Body of pancreas (tissue), 4 donors: ENCODE measurements at regions not wholly inside any gene's neighbourhood (a gene's known extent, or its start where the extent isn't known, plus 50 kb on each side); places are given as distances from the start of the nearest gene placed in this dataset.

Experiments used
- ATAC-seq: fragments of 150-250 bp; one replicate; pipeline ENCODE4 v1.9.1; 2016
- DNase-seq, 4 donors: peaks; one replicate each; pipeline ENCODE4 v3.0.0-alpha.2; 2019
- H3K27ac ChIP-seq, 4 donors: fragments of 200-600 bp; sonication (generic); 1 replicate in 3 of 4; 2 replicates in 1 of 4; pipeline versions ENCODE4 v1.5.1 to v1.6.1; 2016 to 2019; ENCODE audit warnings: mild to moderate bottlenecking in 1 of 4, mixed read lengths in 1 of 4, moderate library complexity in 1 of 4
- H3K27me3 ChIP-seq, 2 donors: fragments of 200-600 bp; sonication (generic); one replicate each; pipeline ENCODE4 v1.6.0; 2016; ENCODE audit warnings: mild to moderate bottlenecking in 1 of 2
- H3K36me3 ChIP-seq, 2 donors: fragments of 200-600 bp; sonication (generic); replicated peaks in 1 of 2; 2 replicates each; pipeline ENCODE4 v1.5.1; 2016; ENCODE audit warnings: low read depth in 2 of 2; ENCODE audit not compliant: insufficient read depth in 1 of 2
- H3K4me1 ChIP-seq: fragments of 200-600 bp; sonication (generic); one replicate; pipeline ENCODE4 v1.6.0; 2016
- H3K4me3 ChIP-seq, 2 donors: fragments of 200-600 bp; sonication (generic); 1 replicate in 1 of 2; 2 replicates in 1 of 2; pipeline ENCODE4 v1.5.1; 2016 to 2019
- H3K9me3 ChIP-seq, 3 donors: fragments of 200-600 bp; sonication (generic); 1 replicate in 2 of 3; 2 replicates in 1 of 3; pipeline ENCODE4 v1.5.1; 2016
- POLR2A ChIP-seq, 3 donors: fragments of 450-650 bp; IDR thresholded peaks; one replicate each; pipeline ENCODE4 v1.6.1; 2016; ENCODE audit warnings: antibody characterized with exemption in 3 of 3, mild to moderate bottlenecking in 2 of 3
- WGBS, 2 donors: methylation state at CpG; one replicate each; pipeline ENCODE4 v1.1.5; 2017; 5-methylcytosine and 5-hydroxymethylcytosine counted together
- intact Hi-C: fragments of 100-400 bp; cut with DNase I; formaldehyde crosslinking; loops from one replicate; pipeline ENCODE4 v1.15.1; 2023
- TF ChIP-seq, protein P1 (sequence below), 7 experiments: fragments of 450-650 bp in 4 of 7; fragments of 200-600 bp in 3 of 7; sonication (generic) in 3 of 7; IDR thresholded peaks; one replicate each; pipeline ENCODE4 v1.5.1; 2016 to 2019; ENCODE audit warnings: antibody characterized with exemption in 7 of 7

DNA sequence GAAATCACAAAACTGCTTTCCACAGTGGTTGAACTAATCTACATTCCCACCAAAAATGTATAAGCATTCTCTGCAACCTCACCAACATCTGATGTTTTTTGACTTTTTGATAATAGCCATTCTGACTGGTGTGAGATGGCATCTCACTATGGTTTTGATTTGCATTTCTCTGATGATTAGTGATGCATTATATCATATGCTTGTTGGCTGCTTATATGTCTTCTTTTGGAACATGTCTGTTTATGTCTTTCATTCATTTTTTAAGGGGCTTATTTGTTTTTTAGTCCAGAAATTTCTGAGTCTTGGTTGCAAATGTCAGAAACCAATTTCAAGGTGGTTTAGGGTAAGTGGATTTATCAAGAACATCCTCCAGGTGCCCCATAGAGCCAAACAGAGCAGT is 484.8 kb upstream of the TSHZ3 start:
- TF ChIP-seq POLR2A (IDR thresholded peaks at IDR 0.05), result no peak
- TF ChIP-seq, protein P1, sequence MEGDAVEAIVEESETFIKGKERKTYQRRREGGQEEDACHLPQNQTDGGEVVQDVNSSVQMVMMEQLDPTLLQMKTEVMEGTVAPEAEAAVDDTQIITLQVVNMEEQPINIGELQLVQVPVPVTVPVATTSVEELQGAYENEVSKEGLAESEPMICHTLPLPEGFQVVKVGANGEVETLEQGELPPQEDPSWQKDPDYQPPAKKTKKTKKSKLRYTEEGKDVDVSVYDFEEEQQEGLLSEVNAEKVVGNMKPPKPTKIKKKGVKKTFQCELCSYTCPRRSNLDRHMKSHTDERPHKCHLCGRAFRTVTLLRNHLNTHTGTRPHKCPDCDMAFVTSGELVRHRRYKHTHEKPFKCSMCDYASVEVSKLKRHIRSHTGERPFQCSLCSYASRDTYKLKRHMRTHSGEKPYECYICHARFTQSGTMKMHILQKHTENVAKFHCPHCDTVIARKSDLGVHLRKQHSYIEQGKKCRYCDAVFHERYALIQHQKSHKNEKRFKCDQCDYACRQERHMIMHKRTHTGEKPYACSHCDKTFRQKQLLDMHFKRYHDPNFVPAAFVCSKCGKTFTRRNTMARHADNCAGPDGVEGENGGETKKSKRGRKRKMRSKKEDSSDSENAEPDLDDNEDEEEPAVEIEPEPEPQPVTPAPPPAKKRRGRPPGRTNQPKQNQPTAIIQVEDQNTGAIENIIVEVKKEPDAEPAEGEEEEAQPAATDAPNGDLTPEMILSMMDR (IDR thresholded peaks at IDR 0.05), result no peak
- no peak for DNase-seq
- H3K9me3 ChIP-seq, result no peaks in the 10 kb centered on the region
- no peaks in the 10 kb centered on the region for H3K36me3 ChIP-seq
- intact Hi-C loops, result no loop called here
- no peak overlapping the region for H3K27ac ChIP-seq
- H3K4me1 ChIP-seq, result no peaks in the 10 kb centered on the region
- H3K27me3 ChIP-seq, result no peaks in the 10 kb centered on the region
- ATAC-seq, result no peak
- H3K4me3 ChIP-seq, result no peak overlapping the region

DNA sequence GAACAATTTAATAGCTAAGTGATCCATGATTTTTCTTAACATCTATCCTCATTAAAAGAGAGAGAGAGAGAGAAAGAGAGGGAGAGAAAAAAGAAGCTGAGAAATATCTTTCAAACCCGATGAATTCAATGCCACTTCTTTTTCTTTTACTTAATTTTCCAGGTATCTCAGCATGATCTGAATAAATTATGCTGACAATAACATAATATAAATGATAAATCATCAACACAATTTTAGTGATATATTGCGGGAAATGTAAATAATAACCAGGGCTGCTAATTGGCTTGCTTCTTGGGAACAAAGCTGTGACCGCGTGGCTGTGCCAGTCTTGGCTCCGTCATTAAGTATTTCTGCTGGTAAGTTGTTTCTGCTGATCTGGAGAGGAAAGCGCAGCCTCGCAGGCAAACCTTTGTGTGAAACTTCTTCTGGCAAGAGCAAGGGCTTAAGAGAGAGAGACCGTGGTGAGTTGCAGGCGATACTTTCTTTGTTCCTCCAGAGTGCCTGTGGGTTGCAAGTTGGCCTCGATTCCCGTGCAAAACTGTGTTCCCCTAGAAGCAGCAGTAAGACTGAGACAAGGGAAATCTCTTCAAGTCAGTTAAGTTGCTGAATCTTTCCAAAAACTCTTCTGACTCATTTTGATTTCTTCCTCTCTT is 489.1 kb upstream of the TSHZ3 start:
- WGBS, 2 donors, result 15 to 16% methylated on average over 11 of the region's 11 CpGs
- H3K27me3 ChIP-seq, result no peaks in the 10 kb centered on the region
- no peak for ATAC-seq
- TF ChIP-seq, protein P1 (IDR thresholded peaks at IDR 0.05), result no peak
- TF ChIP-seq POLR2A (IDR thresholded peaks at IDR 0.05), result no peak
- no peaks in the 10 kb centered on the region for H3K36me3 ChIP-seq
- intact Hi-C loops, result no loop called here
- peaks cover 0 to 11% (median 0%) of the 10 kb centered on the region in 3 donors for H3K9me3 ChIP-seq
- no peak overlapping the region for H3K4me3 ChIP-seq
- no peaks in the 10 kb centered on the region for H3K4me1 ChIP-seq
- H3K27ac ChIP-seq, result no peak overlapping the region
- DNase-seq, result no peak

DNA sequence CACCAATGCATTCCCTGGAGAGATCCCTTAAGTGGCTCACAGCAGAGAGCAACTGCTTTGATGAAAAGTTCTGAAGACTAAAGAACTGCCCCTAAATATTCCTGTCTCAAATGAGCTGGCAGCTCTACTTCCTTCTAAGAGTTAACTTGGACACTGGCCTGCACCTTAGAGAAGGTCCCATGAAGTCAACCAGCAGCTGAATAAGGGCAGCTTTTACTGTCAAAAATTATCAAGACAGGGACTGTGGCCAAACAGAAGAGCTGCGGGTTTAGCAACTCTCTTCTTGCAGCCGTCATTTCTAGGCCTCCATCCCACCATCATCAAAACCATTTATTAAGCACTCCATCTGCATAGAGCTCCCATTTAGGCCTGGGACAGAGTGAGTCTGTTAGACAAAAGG is 491.1 kb upstream of the TSHZ3 start:
- no peak overlapping the region for H3K4me3 ChIP-seq
- H3K4me1 ChIP-seq, result no peaks in the 10 kb centered on the region
- ATAC-seq (no peak), DNase-seq (no peak)
- no peaks in the 10 kb centered on the region for H3K27me3 ChIP-seq
- 85% methylated on average over 2 of the region's 2 CpGs for WGBS, 2 donors
- TF ChIP-seq POLR2A (IDR thresholded peaks at IDR 0.05), result no peak
- intact Hi-C loops, result no loop called here
- no peak overlapping the region for H3K27ac ChIP-seq
- H3K36me3 ChIP-seq, result no peaks in the 10 kb centered on the region
- H3K9me3 ChIP-seq, result peaks cover 0 to 11% (median 0%) of the 10 kb centered on the region in 3 donors

DNA sequence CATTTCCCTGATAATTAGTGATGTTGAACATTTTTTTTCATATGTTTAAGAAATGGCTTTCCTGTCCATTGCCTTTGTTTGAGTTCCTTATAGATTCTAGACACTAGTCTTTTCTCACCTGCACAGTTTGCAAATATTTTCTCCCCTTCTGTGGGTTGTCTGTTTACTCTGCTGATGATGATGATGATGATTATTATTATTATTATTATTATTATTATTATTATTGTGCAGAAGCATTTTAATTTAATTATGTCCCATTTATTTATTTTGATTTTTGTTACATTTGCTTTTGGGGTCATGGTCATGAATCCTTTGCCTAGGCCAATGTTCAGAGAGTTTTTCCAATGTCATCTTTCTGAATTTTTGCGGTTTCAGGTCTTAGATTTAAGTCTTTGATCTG is 492.5 kb upstream of the TSHZ3 start:
- no peak overlapping the region for H3K4me3 ChIP-seq
- no peaks in the 10 kb centered on the region for H3K4me1 ChIP-seq
- DNase-seq, result no peak
- no peak for ATAC-seq
- H3K27me3 ChIP-seq, result no peaks in the 10 kb centered on the region
- WGBS, 2 donors, result 78 to 93% methylated on average over 1 of the region's 1 CpG
- TF ChIP-seq, protein P1 (IDR thresholded peaks at IDR 0.05), result no peak
- TF ChIP-seq POLR2A (IDR thresholded peaks at IDR 0.05), result no peak
- H3K9me3 ChIP-seq, result peaks cover 0 to 11% (median 0%) of the 10 kb centered on the region in 3 donors
- intact Hi-C loops, result no loop called here
- no peak overlapping the region for H3K27ac ChIP-seq
- H3K36me3 ChIP-seq, result no peaks in the 10 kb centered on the region

DNA sequence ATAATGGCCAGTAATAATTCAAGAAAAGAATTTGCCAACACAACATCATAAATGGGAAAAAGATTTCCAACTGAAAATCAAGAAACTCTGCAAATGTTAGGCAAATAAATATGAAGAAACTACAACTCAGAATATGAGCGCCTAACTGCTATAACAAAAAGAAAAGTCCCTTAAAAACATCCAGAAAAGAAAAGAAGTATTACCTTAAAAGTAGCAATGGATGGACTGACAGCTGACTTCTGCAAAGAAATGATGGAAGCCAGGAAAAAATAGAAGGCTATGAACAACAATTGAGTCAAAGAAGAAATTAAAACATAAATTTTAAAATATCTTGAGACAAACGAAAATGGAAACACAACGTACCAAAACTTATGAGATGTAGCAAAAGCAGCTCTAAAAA is 482.3 kb upstream of the ZNF507 start:
- 48 to 61% methylated on average over 3 of the region's 3 CpGs for WGBS, 2 donors
- Histone ChIP-seq H3K27me3 (no peaks in the 10 kb centered on the region), H3K27ac (no peak overlapping the region), H3K4me1 (no peaks in the 10 kb centered on the region), H3K9me3 (peaks cover 0 to 8% (median 0%) of the 10 kb centered on the region in 3 donors), H3K36me3 (no peaks in the 10 kb centered on the region), H3K4me3 (no peak overlapping the region)
- intact Hi-C loops, result no loop called here
- ATAC-seq (no peak), DNase-seq (no peak)
- no peak for TF ChIP-seq POLR2A (IDR thresholded peaks at IDR 0.05)
- TF ChIP-seq, protein P1 (IDR thresholded peaks at IDR 0.05), result no peak
